ENCODE measurements at regions not wholly inside any gene's neighbourhood (a gene's known extent, or its start where the extent isn't known, plus 50 kb on each side); places are given as distances from the start of the nearest gene placed in this dataset.

GRCh38 chr5:155193029-155193428 is 179.5 kb downstream of the KIF4B start:
- TF ChIP-seq CTCF (IDR thresholded peaks at IDR 0.05 in 4 of 5, conservative IDR thresholded peaks at IDR 0.05 in 1 of 5) (no peak), POLR2A (IDR thresholded peaks at IDR 0.05) (no peak)
- no peaks in the 10 kb centered on the region for H3K9me3 ChIP-seq
- no peak for DNase-seq
- in situ Hi-C loops (cut with MboI; ENCODE audit: low sequenced_read_pairs in 4 of 4) (no loop called here), intact Hi-C loops (cut with DNase I; ENCODE audit: low total_unique reads) (no loop called here)
- no peak for ATAC-seq
- H3K27ac ChIP-seq: no peak overlapping the region
- H3K4me3 ChIP-seq: no peak overlapping the region
- H3K4me1 ChIP-seq: no peaks in the 10 kb centered on the region
- no peaks in the 10 kb centered on the region for H3K36me3 ChIP-seq
- H3K27me3 ChIP-seq: no peaks in the 10 kb centered on the region

- H3K27ac ChIP-seq: no peak overlapping the region
- in situ Hi-C loops (cut with MboI; ENCODE audit: low sequenced_read_pairs in 4 of 4): no loop called here
- intact Hi-C loops (cut with DNase I; ENCODE audit: low total_unique reads): no loop called here
- no peak for ATAC-seq
- no peak for DNase-seq
- TF ChIP-seq POLR2A (IDR thresholded peaks at IDR 0.05): no peak
- no peak for TF ChIP-seq CTCF (IDR thresholded peaks at IDR 0.05 in 4 of 5, conservative IDR thresholded peaks at IDR 0.05 in 1 of 5)
- no peaks in the 10 kb centered on the region for H3K27me3 ChIP-seq
- no peaks in the 10 kb centered on the region for H3K9me3 ChIP-seq
- H3K4me3 ChIP-seq: no peak overlapping the region
- no peaks in the 10 kb centered on the region for H3K36me3 ChIP-seq
- no peaks in the 10 kb centered on the region for H3K4me1 ChIP-seq
Measured at GRCh38 chr5:155193483-155194107, 180.0 kb downstream of the KIF4B start.

- no peak overlapping the region for H3K4me3 ChIP-seq
- DNase-seq: no peak
- no peak overlapping the region for H3K27ac ChIP-seq
- in situ Hi-C loops (cut with MboI; ENCODE audit: low sequenced_read_pairs in 4 of 4) (no loop called here), intact Hi-C loops (cut with DNase I; ENCODE audit: low total_unique reads) (no loop called here)
- H3K27me3 ChIP-seq: no peaks in the 10 kb centered on the region
- no peaks in the 10 kb centered on the region for H3K4me1 ChIP-seq
- no peaks in the 10 kb centered on the region for H3K9me3 ChIP-seq
- H3K36me3 ChIP-seq: no peaks in the 10 kb centered on the region
- no peak for ATAC-seq
- TF ChIP-seq POLR2A (IDR thresholded peaks at IDR 0.05): no peak
- TF ChIP-seq CTCF (IDR thresholded peaks at IDR 0.05 in 4 of 5, conservative IDR thresholded peaks at IDR 0.05 in 1 of 5): no peak
Measured at GRCh38 chr5:155200608-155201007, 187.1 kb downstream of the KIF4B start.

GRCh38 chr5:155211764-155212163 is 198.2 kb downstream of the KIF4B start:
- in situ Hi-C loops (cut with MboI; ENCODE audit: low sequenced_read_pairs in 4 of 4) (no loop called here), intact Hi-C loops (cut with DNase I; ENCODE audit: low total_unique reads) (no loop called here)

More at GRCh38 chr5:155211764-155212163, 198.2 kb downstream of the KIF4B start:
- TF ChIP-seq CTCF (IDR thresholded peaks at IDR 0.05 in 4 of 5, conservative IDR thresholded peaks at IDR 0.05 in 1 of 5): no peak
- TF ChIP-seq POLR2A (IDR thresholded peaks at IDR 0.05): no peak
- Histone ChIP-seq H3K9me3 (no peaks in the 10 kb centered on the region), H3K27ac (no peak overlapping the region), H3K36me3 (no peaks in the 10 kb centered on the region), H3K4me1 (no peaks in the 10 kb centered on the region), H3K27me3 (no peaks in the 10 kb centered on the region), H3K4me3 (no peak overlapping the region)
- ATAC-seq: no peak
- no peak for DNase-seq

All from gastrocnemius medialis (tissue), 4 donors.